HCT116 (cell line): ENCODE measurements at regions not wholly inside any gene's neighbourhood (a gene's known extent, or its start where the extent isn't known, plus 50 kb on each side); places are given as distances from the start of the nearest gene placed in this dataset.

Source experiments
- ATAC-seq: fragments of 200-7000 bp; cut with Tn5 transposase; 2 replicates; pipeline ENCODE4 v1.9.1; 2020; ENCODE audit warnings: mild to moderate bottlenecking, moderate library complexity
- BruUV-seq: library from RNA; stranded (reverse); fragments of 400-500 nt; replicated peaks from 2 replicates; lab custom pipeline; 2021; lab: Mats Ljungman, UMichigan
- CTCF ChIA-PET: fragments of 300-600 bp; sonication (Branson Sonifier 250); formaldehyde crosslinking; loops from one replicate; lab custom pipeline; 2021; ENCODE audit warnings: antibody characterized with exemption; lab: Charles Lee
- POLR2A ChIA-PET: fragments of 300-600, 350-600 bp; sonication (Branson Sonifier 250); formaldehyde crosslinking; loops from one replicate; lab custom pipeline; 2021; ENCODE audit warnings: antibody characterized with exemption; lab: Charles Lee
- RAD21 ChIA-PET, 2 experiments: fragments of 300-600 bp; sonication (Branson Sonifier 250); formaldehyde crosslinking; loops; one replicate each; lab custom pipeline; 2023; ENCODE audit warnings: low total read pairs in 2 of 2; ENCODE audit not compliant: uncharacterized antibody in 2 of 2, unreplicated experiment in 2 of 2, low non-redundant PET in 1 of 2; lab: Charles Lee
- DNase-seq: peaks from one replicate; pipeline ENCODE4 v3.0.0-alpha.2; 2010; ENCODE audit warnings: low read depth, low spot score
- H2AFZ ChIP-seq: fragments of 200-600 bp; shearing (Covaris generic), sonication (generic); 2 replicates; pipeline ENCODE4 v1.6.1; 2017; ENCODE audit warnings: low read depth, mixed run types, mixed read lengths, antibody characterized with exemption, low read length; ENCODE audit not compliant: poor library complexity, severe bottlenecking
- H3K27ac ChIP-seq: 2 replicates; pipeline ENCODE4 v1.5.1; 2012; ENCODE audit warnings: low read depth, low read length
- H3K27me3 ChIP-seq: fragments of 200-600 bp; sonication (generic); 2 replicates; pipeline ENCODE4 v1.6.1; 2016; ENCODE audit warnings: mixed run types, low read length, mixed read lengths; ENCODE audit not compliant: insufficient read depth
- H3K36me3 ChIP-seq, 2 experiments: fragments of 200-500 bp in 1 of 2; fragments of 200-600 bp in 1 of 2; sonication (Bioruptor generic) in 1 of 2; sonication (generic) in 1 of 2; 2 replicates each; pipeline versions ENCODE4 v1.5.1 to v1.6.1; 2014 to 2016; ENCODE audit warnings: low read length in 2 of 2, inconsistent platforms in 1 of 2, mixed read lengths in 1 of 2, mixed run types in 1 of 2; ENCODE audit not compliant: insufficient read depth in 2 of 2, control insufficient read depth in 1 of 2
- H3K4me1 ChIP-seq, 2 experiments: fragments of 200-600 bp in 1 of 2; sonication (generic) in 1 of 2; 2 replicates each; pipeline versions ENCODE4 v1.5.1 to v1.6.1; 2012 to 2017; ENCODE audit warnings: low read length in 2 of 2, inconsistent platforms in 1 of 2, mild to moderate bottlenecking in 1 of 2, mixed read lengths in 1 of 2, mixed run types in 1 of 2, moderate library complexity in 1 of 2; ENCODE audit not compliant: insufficient read depth in 2 of 2, control insufficient read depth in 1 of 2
- H3K4me2 ChIP-seq: fragments of 200-600 bp; sonication (generic); 2 replicates; pipeline ENCODE4 v1.6.1; 2017; ENCODE audit warnings: mixed run types, low read length, mixed read lengths
- H3K4me3 ChIP-seq, 2 experiments: fragments of 200-600 bp in 1 of 2; sonication (generic) in 1 of 2; replicated peaks in 1 of 2; 2 replicates each; pipeline ENCODE4 v1.5.1; 2011 to 2016; ENCODE audit warnings: low read length in 2 of 2, control low read depth in 1 of 2, low read depth in 1 of 2, mild to moderate bottlenecking in 1 of 2, mixed read lengths in 1 of 2, mixed run types in 1 of 2
- H3K79me2 ChIP-seq: fragments of 200-600 bp; sonication (generic); 2 replicates; pipeline ENCODE4 v1.6.1; 2017; ENCODE audit warnings: mild to moderate bottlenecking, mixed run types, low read length, moderate library complexity, mixed read lengths; ENCODE audit not compliant: insufficient read depth
- H3K9ac ChIP-seq: fragments of 200-600 bp; sonication (generic); 2 replicates; pipeline ENCODE4 v1.6.1; 2016; ENCODE audit warnings: low read length, mixed read lengths
- H3K9me2 ChIP-seq: fragments of 200-600 bp; sonication (generic), shearing (Covaris generic); 2 replicates; pipeline ENCODE4 v1.6.1; 2017; ENCODE audit warnings: mixed run types, mild to moderate bottlenecking, moderate library complexity; ENCODE audit not compliant: insufficient read depth
- H3K9me3 ChIP-seq, 2 experiments: fragments of 200-500 bp in 1 of 2; fragments of 200-600 bp in 1 of 2; sonication (Bioruptor generic) in 1 of 2; sonication (generic) in 1 of 2; 2 replicates each; pipeline ENCODE4 v1.6.1; 2014 to 2017; ENCODE audit warnings: low read length in 2 of 2, mixed read lengths in 2 of 2, inconsistent platforms in 1 of 2, low read depth in 1 of 2, mild to moderate bottlenecking in 1 of 2, mixed run types in 1 of 2, moderate library complexity in 1 of 2; ENCODE audit not compliant: control insufficient read depth in 1 of 2, insufficient read depth in 1 of 2
- H4K20me1 ChIP-seq: fragments of 200-600 bp; sonication (generic), shearing (Covaris generic); 2 replicates; pipeline ENCODE4 v1.6.1; 2017; ENCODE audit warnings: mixed run types, mild to moderate bottlenecking, moderate library complexity; ENCODE audit not compliant: insufficient read depth
- EZH2 ChIP-seq: fragments of 200-600 bp; sonication (generic); IDR thresholded peaks from 2 replicates; pipeline ENCODE4 v1.6.1; 2017; ENCODE audit warnings: antibody characterized with exemption, mixed run types
- intact Hi-C: fragments of 100-400 bp; cut with micrococcal nuclease; formaldehyde crosslinking; loops from 2 replicates; pipeline ENCODE4 v1.10.0; 2022
- TF ChIP-seq, protein P1 (sequence below): IDR thresholded peaks from 2 replicates; pipeline ENCODE4 v1.6.1; 2012; ENCODE audit warnings: low read depth
- TF ChIP-seq, protein P2 (sequence below): IDR thresholded peaks from 2 replicates; pipeline ENCODE4 v1.6.1; 2011; ENCODE audit warnings: mild to moderate bottlenecking, low read length, moderate library complexity; ENCODE audit not compliant: insufficient replicate concordance; ENCODE audit errors: extremely low read depth

DNA sequence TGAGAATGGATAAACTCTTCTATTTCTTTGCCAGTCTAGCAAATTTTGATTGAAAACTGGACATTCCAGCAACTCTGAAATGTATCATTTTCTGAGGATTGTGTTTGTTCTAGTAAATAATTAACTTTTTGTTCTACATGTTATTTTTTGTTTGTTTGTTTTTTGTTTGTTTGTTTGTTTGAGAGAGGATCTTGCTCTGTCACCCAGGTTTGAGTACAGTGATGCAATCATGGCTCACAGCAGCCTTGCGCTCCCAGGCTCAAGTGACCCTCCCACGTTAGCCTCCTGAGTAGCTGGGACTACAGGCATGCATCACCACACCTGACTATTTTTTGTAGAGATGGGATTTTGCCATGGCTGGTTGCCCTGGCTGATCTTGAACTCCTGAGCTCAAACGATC is 65.2 kb upstream of the BARD1 start:
- DNase-seq (no peak), ATAC-seq (no peak)
- H3K9me3 ChIP-seq = no peaks in the 10 kb centered on the region
- H3K9me2 ChIP-seq = no peaks in the 10 kb centered on the region
- ChIA-PET CTCF (interaction anchor here (0.6 kb wide), 1 partner anchor 10 kb away, joined by 3 read pairs; no protein-coding TSS in a partner anchor), RAD21 (no interaction called here), POLR2A (no interaction called here)
- H3K36me3 ChIP-seq = no peaks in the 10 kb centered on the region
- no peak overlapping the region for H3K27ac ChIP-seq
- no peaks in the 10 kb centered on the region for H4K20me1 ChIP-seq
- no TSS peak for BruUV-seq
- intact Hi-C loops = no loop called here
- no peaks in the 10 kb centered on the region for H3K79me2 ChIP-seq
- TF ChIP-seq, protein P1, sequence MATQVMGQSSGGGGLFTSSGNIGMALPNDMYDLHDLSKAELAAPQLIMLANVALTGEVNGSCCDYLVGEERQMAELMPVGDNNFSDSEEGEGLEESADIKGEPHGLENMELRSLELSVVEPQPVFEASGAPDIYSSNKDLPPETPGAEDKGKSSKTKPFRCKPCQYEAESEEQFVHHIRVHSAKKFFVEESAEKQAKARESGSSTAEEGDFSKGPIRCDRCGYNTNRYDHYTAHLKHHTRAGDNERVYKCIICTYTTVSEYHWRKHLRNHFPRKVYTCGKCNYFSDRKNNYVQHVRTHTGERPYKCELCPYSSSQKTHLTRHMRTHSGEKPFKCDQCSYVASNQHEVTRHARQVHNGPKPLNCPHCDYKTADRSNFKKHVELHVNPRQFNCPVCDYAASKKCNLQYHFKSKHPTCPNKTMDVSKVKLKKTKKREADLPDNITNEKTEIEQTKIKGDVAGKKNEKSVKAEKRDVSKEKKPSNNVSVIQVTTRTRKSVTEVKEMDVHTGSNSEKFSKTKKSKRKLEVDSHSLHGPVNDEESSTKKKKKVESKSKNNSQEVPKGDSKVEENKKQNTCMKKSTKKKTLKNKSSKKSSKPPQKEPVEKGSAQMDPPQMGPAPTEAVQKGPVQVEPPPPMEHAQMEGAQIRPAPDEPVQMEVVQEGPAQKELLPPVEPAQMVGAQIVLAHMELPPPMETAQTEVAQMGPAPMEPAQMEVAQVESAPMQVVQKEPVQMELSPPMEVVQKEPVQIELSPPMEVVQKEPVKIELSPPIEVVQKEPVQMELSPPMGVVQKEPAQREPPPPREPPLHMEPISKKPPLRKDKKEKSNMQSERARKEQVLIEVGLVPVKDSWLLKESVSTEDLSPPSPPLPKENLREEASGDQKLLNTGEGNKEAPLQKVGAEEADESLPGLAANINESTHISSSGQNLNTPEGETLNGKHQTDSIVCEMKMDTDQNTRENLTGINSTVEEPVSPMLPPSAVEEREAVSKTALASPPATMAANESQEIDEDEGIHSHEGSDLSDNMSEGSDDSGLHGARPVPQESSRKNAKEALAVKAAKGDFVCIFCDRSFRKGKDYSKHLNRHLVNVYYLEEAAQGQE = no peak
- no peak for TF ChIP-seq EZH2
- TF ChIP-seq, protein P2, sequence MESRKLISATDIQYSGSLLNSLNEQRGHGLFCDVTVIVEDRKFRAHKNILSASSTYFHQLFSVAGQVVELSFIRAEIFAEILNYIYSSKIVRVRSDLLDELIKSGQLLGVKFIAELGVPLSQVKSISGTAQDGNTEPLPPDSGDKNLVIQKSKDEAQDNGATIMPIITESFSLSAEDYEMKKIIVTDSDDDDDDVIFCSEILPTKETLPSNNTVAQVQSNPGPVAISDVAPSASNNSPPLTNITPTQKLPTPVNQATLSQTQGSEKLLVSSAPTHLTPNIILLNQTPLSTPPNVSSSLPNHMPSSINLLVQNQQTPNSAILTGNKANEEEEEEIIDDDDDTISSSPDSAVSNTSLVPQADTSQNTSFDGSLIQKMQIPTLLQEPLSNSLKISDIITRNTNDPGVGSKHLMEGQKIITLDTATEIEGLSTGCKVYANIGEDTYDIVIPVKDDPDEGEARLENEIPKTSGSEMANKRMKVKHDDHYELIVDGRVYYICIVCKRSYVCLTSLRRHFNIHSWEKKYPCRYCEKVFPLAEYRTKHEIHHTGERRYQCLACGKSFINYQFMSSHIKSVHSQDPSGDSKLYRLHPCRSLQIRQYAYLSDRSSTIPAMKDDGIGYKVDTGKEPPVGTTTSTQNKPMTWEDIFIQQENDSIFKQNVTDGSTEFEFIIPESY = no peak
- H3K27me3 ChIP-seq = no peaks in the 10 kb centered on the region
- no peaks in the 10 kb centered on the region for H3K4me1 ChIP-seq
- H3K9ac ChIP-seq = no peak overlapping the region
- H3K4me2 ChIP-seq = no peak overlapping the region
- no peak overlapping the region for H3K4me3 ChIP-seq
- no peak overlapping the region for H2AFZ ChIP-seq
